ENCODE measurements at regions not wholly inside any gene's neighbourhood (a gene's known extent, or its start where the extent isn't known, plus 50 kb on each side); places are given as distances from the start of the nearest gene placed in this dataset.

DNA sequence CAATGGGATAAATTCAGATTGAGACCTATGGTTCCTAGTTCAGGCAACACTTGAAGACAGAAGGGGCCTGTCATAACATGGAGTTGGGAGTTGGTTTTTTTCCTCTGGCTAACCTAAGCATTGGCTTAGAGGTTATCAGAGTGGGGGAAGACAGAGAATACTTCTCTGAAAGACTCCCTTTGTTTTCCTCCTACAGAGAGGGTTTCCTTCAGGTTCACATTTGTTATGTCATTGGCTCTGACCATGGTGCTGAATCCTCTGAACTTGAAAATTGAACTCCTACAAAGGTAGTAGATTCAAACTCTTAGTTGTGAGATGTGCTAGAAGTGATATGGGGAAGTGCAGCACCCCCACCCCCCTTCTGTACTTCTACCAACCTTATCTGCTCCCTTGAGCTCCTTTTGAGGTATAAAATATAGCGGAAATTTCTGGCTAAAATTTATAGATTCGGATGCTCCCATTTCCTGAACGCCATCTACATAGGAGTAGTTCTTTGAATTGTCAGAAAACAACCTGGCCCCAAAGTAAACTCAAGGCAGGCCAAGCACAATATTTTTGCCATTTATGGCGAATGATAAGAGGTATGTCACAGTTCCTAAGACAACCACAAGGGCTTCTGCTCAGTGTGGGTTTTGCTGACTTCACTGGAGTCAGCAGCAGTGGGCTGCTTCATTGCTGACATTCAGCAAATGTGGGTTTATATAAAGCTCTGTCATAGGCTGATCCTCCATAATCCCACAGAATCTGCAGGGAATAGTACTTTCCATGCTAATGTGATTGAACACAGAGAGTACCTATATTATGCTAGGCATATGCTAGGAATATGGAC is 131.6 kb upstream of the KLF14 start:
- H3K27ac ChIP-seq: no peak overlapping the region
- no peak for TF ChIP-seq ZFX (IDR thresholded peaks at IDR 0.05; ENCODE audit: borderline replicate concordance)
- TF ChIP-seq, protein P1, sequence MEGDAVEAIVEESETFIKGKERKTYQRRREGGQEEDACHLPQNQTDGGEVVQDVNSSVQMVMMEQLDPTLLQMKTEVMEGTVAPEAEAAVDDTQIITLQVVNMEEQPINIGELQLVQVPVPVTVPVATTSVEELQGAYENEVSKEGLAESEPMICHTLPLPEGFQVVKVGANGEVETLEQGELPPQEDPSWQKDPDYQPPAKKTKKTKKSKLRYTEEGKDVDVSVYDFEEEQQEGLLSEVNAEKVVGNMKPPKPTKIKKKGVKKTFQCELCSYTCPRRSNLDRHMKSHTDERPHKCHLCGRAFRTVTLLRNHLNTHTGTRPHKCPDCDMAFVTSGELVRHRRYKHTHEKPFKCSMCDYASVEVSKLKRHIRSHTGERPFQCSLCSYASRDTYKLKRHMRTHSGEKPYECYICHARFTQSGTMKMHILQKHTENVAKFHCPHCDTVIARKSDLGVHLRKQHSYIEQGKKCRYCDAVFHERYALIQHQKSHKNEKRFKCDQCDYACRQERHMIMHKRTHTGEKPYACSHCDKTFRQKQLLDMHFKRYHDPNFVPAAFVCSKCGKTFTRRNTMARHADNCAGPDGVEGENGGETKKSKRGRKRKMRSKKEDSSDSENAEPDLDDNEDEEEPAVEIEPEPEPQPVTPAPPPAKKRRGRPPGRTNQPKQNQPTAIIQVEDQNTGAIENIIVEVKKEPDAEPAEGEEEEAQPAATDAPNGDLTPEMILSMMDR (IDR thresholded peaks at IDR 0.05): no peak

- H3K27ac ChIP-seq: no peak overlapping the region
- no peak for TF ChIP-seq ZFX (IDR thresholded peaks at IDR 0.05; ENCODE audit: borderline replicate concordance)
- TF ChIP-seq, protein P1 (IDR thresholded peaks at IDR 0.05): no peak
Observed at GRCh38 chr7:130867039-130867438, 133.0 kb upstream of the KLF14 start.

GRCh38 chr7:130867581-130868136 is 133.7 kb upstream of the KLF14 start:
- TF ChIP-seq, protein P1 (IDR thresholded peaks at IDR 0.05): no peak
- TF ChIP-seq ZFX (IDR thresholded peaks at IDR 0.05; ENCODE audit: borderline replicate concordance): no peak
- H3K27ac ChIP-seq: no peak overlapping the region

GRCh38 chr7:130868139-130868538 is 134.1 kb upstream of the KLF14 start:
- no peak for TF ChIP-seq ZFX (IDR thresholded peaks at IDR 0.05; ENCODE audit: borderline replicate concordance)
- TF ChIP-seq, protein P1 (IDR thresholded peaks at IDR 0.05): no peak
- H3K27ac ChIP-seq: no peak overlapping the region

DNA sequence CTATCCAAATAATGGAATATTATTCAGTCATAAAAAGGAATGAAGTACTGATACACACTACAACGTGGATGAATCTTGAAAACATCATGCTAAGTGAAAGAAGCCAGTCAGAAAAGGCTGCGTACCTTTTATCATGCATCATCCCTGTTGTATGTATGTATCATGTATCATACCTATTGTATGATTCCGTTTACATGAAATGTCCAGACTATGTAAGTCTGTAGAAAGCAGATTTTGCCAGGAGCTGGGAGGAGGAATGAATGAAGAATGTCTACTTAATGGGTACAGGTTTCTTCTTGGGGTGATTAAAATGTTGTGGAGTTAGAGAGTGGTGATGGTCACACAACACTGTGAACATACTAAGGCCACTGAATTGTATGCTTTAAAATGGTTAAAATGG is 135.9 kb upstream of the KLF14 start:
- TF ChIP-seq ZFX (IDR thresholded peaks at IDR 0.05; ENCODE audit: borderline replicate concordance): no peak
- TF ChIP-seq, protein P1 (IDR thresholded peaks at IDR 0.05): no peak
- no peak overlapping the region for H3K27ac ChIP-seq

DNA sequence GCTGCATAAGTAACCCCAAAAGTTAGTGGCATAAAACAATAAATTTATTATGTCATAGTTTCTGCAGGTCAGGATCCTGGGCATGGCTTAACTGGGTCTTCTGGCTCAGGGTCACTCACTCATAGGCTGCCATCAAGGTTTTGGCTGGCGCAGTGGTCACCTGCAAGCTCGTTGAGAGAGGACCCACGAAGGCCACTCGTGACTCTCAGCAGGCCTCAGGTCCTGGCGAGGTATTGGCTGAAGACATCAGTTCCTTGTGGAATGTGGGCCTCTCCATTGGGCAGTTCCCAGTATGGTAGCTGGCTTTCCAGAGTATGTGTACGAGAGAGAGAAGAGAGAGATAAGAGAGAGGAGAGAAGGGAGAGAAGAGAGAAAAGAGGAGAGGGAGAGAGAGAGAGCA is 138.3 kb upstream of the KLF14 start:
- H3K27ac ChIP-seq: no peak overlapping the region
- TF ChIP-seq, protein P1 (IDR thresholded peaks at IDR 0.05): no peak
- TF ChIP-seq ZFX (IDR thresholded peaks at IDR 0.05; ENCODE audit: borderline replicate concordance): no peak

DNA sequence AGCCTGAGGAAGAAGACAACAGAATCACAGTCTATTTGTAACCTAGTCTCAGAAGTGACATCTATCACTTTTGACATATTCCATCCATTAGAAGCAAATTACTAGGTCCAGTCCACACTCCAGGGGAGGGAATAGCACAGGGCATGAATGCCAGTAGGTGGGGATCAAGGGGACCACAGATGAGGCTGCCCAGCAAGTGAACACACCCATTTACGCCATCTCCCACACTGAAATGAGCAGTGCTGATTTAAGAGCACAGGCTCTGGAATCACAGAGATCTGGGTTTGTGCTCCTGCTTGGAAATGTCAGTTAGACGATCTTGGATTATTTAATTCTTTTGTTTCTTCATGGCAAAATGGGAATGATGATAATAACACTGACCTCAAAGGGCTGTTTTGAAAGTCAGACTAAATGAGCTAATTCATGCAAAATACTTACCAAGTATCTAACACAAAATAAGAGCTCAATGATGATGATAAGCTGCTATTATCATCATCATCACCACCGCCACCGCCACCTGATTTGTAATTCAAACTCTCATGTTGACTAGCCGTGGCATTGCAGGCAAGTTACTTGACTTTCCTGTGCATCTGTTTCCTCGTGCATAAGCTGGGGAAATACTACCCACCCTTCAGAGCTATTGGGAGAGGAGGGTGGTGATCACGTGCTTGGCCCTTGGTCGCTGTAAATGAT is 138.9 kb upstream of the KLF14 start:
- H3K27ac ChIP-seq: no peak overlapping the region
- TF ChIP-seq, protein P1 (IDR thresholded peaks at IDR 0.05): no peak
- TF ChIP-seq ZFX (IDR thresholded peaks at IDR 0.05; ENCODE audit: borderline replicate concordance): no peak

All from 22Rv1 (cell line).